H1 (cell line): ENCODE measurements at regions not wholly inside any gene's neighbourhood (a gene's known extent, or its start where the extent isn't known, plus 50 kb on each side); places are given as distances from the start of the nearest gene placed in this dataset.

Experiments used
- CHD2 ChIP-seq: IDR thresholded peaks from 2 replicates; pipeline ENCODE4 v1.6.1; 2012; ENCODE audit warnings: low read length, improper control_type of control experiment
- SAP30 ChIP-seq: fragments of 300-600 bp; sonication (generic); IDR thresholded peaks from 2 replicates; pipeline ENCODE4 v1.7.1; 2012; ENCODE audit warnings: low read length, moderate library complexity, mild to moderate bottlenecking, inconsistent platforms; ENCODE audit not compliant: insufficient read depth, insufficient replicate concordance
- TAF7 ChIP-seq: optimal IDR thresholded peaks from 2 replicates; pipeline ENCODE3; 2011; ENCODE audit warnings: low read depth, mild to moderate bottlenecking, inconsistent platforms, low read length, moderate library complexity, borderline replicate concordance

DNA sequence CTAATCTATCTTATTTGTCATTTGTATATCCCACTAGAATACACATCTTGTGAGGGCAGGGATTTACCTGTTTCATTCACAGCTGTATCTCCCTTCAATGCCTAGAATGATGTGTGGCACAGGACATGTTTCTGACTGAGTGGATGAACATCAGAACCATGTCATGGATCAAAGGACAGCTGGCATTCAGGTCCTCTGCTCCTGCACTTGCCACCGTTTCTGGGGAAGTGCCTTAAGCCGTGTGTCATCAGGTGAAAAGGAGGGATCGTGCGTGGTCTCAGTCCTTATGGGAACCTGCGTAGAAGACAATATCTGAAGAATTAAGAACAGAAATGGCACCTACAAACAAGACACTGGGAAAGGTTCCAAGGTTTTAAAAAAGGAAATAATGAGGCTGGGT lies 206.1 kb upstream of the GATA6 start (continued):
- TF ChIP-seq SAP30 (no peak), TAF7 (no peak), CHD2 (no peak)
